ENCODE measurements at regions not wholly inside any gene's neighbourhood (a gene's known extent, or its start where the extent isn't known, plus 50 kb on each side); places are given as distances from the start of the nearest gene placed in this dataset.

DNA sequence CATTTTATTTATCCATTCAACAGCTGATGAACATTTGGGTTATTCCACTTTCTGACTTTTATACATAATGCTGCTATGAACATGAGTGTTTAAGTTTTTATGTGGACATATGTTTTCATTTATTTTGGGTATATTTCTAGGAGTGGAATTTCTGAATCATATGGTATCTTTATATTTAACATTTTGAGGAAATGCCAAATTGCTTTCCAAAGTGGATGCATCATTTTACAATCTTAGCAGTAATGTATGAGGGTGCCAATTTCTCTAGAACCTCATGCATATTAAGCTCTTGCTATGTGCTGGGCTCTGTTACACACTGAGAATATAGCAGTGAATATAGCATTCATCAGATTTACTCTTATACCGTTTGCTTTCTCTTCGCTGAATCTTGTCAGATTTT lies 983.7 kb downstream of the STIM2 start:
- TF ChIP-seq, protein P1, sequence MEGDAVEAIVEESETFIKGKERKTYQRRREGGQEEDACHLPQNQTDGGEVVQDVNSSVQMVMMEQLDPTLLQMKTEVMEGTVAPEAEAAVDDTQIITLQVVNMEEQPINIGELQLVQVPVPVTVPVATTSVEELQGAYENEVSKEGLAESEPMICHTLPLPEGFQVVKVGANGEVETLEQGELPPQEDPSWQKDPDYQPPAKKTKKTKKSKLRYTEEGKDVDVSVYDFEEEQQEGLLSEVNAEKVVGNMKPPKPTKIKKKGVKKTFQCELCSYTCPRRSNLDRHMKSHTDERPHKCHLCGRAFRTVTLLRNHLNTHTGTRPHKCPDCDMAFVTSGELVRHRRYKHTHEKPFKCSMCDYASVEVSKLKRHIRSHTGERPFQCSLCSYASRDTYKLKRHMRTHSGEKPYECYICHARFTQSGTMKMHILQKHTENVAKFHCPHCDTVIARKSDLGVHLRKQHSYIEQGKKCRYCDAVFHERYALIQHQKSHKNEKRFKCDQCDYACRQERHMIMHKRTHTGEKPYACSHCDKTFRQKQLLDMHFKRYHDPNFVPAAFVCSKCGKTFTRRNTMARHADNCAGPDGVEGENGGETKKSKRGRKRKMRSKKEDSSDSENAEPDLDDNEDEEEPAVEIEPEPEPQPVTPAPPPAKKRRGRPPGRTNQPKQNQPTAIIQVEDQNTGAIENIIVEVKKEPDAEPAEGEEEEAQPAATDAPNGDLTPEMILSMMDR (IDR thresholded peaks at IDR 0.05), result no peak
- no peak for TF ChIP-seq POLR2AphosphoS5 (IDR thresholded peaks at IDR 0.05)
- TF ChIP-seq POLR2A (IDR thresholded peaks at IDR 0.05), result no peak
- no peak for TF ChIP-seq EP300 (IDR thresholded peaks at IDR 0.05)
